CD14-positive monocyte (primary cell): ENCODE measurements at regions not wholly inside any gene's neighbourhood (a gene's known extent, or its start where the extent isn't known, plus 50 kb on each side); places are given as distances from the start of the nearest gene placed in this dataset.

Source experiments
- DNase-seq, 3 donors: peaks; one replicate each; pipeline ENCODE4 v3.0.0-alpha.2; 2011 to 2022
- H2AFZ ChIP-seq: 2 replicates; pipeline ENCODE4 v1.6.0; 2012; ENCODE audit warnings: mild to moderate bottlenecking, low read depth, low read length, inconsistent platforms; ENCODE audit not compliant: insufficient read depth, poor library complexity, severe bottlenecking
- H3K27ac ChIP-seq, 2 donors: 1 replicate in 1 of 2; 2 replicates in 1 of 2; pipeline ENCODE4 v1.5.1; 2012 to 2013; ENCODE audit warnings: low read length in 2 of 2, control low read depth in 1 of 2, inconsistent platforms in 1 of 2, low read depth in 1 of 2, mild to moderate bottlenecking in 1 of 2
- H3K27me3 ChIP-seq, 2 donors: one replicate each; pipeline versions ENCODE4 v1.6.0 to v1.6.1; 2011 to 2013; ENCODE audit warnings: low read length in 2 of 2; ENCODE audit not compliant: control insufficient read depth in 2 of 2, insufficient read depth in 2 of 2
- H3K36me3 ChIP-seq, 2 donors: replicated peaks in 1 of 2; 1 replicate in 1 of 2; 2 replicates in 1 of 2; pipeline versions ENCODE4 v1.5.1 to v1.6.1; 2012 to 2013; ENCODE audit warnings: low read length in 2 of 2, control low read depth in 1 of 2, inconsistent platforms in 1 of 2, mild to moderate bottlenecking in 1 of 2; ENCODE audit not compliant: insufficient read depth in 2 of 2, control insufficient read depth in 1 of 2
- H3K4me1 ChIP-seq, 2 donors: 1 replicate in 1 of 2; 2 replicates in 1 of 2; pipeline versions ENCODE4 v1.5.1 to v1.6.1; 2012 to 2013; ENCODE audit warnings: low read length in 2 of 2, control low read depth in 1 of 2, inconsistent platforms in 1 of 2, mild to moderate bottlenecking in 1 of 2, moderate library complexity in 1 of 2; ENCODE audit not compliant: insufficient read depth in 2 of 2, control insufficient read depth in 1 of 2
- H3K4me2 ChIP-seq: replicated peaks from 2 replicates; pipeline ENCODE3; 2012; ENCODE audit warnings: low read length, moderate library complexity, mild to moderate bottlenecking; ENCODE audit not compliant: poor library complexity, severe bottlenecking; ENCODE audit errors: extremely low read depth
- H3K4me3 ChIP-seq, 3 experiments: fragments of 200-600 bp in 1 of 3; sonication (generic) in 1 of 3; replicated peaks in 1 of 3; 1 replicate in 2 of 3; 2 replicates in 1 of 3; pipeline ENCODE4 v1.5.1; 2011 to 2013; ENCODE audit warnings: low read length in 3 of 3, mild to moderate bottlenecking in 3 of 3, control low read depth in 2 of 3, low read depth in 2 of 3, inconsistent platforms in 1 of 3, moderate library complexity in 1 of 3
- H3K79me2 ChIP-seq: 2 replicates; pipeline ENCODE4 v1.6.0; 2012; ENCODE audit warnings: mild to moderate bottlenecking, control low read depth, inconsistent platforms, low read length, moderate library complexity; ENCODE audit not compliant: insufficient read depth
- H3K9ac ChIP-seq: 2 replicates; pipeline ENCODE4 v1.6.0; 2017; ENCODE audit warnings: low read length, mild to moderate bottlenecking; ENCODE audit not compliant: insufficient read depth, poor library complexity, severe bottlenecking
- H3K9me3 ChIP-seq, 2 donors: replicated peaks in 1 of 2; 1 replicate in 1 of 2; 2 replicates in 1 of 2; pipeline versions ENCODE4 v1.5.1 to v1.6.1; 2012 to 2013; ENCODE audit warnings: low read length in 2 of 2, control low read depth in 1 of 2; ENCODE audit not compliant: control insufficient read depth in 1 of 2, insufficient read depth in 1 of 2
- H4K20me1 ChIP-seq: 2 replicates; pipeline ENCODE4 v1.6.0; 2012; ENCODE audit warnings: mild to moderate bottlenecking, low read length, control low read depth, moderate library complexity; ENCODE audit not compliant: insufficient read depth
- H3K27ac Mint-ChIP-seq, 7 donors: one replicate each; pipeline ENCODE4 v1.8.0; 2020; ENCODE audit warnings: mild to moderate bottlenecking in 7 of 7, mixed read lengths in 7 of 7, moderate library complexity in 6 of 7, inconsistent platforms in 2 of 7
- H3K27me3 Mint-ChIP-seq, 3 donors: one replicate each; pipeline ENCODE4 v1.8.0; 2021 to 2022; ENCODE audit warnings: low read depth in 3 of 3, mild to moderate bottlenecking in 3 of 3, mixed read lengths in 3 of 3, moderate library complexity in 3 of 3, inconsistent platforms in 1 of 3
- H3K36me3 Mint-ChIP-seq, 2 donors: one replicate each; pipeline ENCODE4 v1.8.0; 2020; ENCODE audit warnings: mixed read lengths in 2 of 2, inconsistent platforms in 1 of 2, mild to moderate bottlenecking in 1 of 2
- H3K4me1 Mint-ChIP-seq: one replicate; pipeline ENCODE4 v1.8.0; 2020; ENCODE audit warnings: mild to moderate bottlenecking, mixed read lengths
- H3K4me3 Mint-ChIP-seq, 2 donors: one replicate each; pipeline ENCODE4 v1.8.0; 2020; ENCODE audit warnings: mild to moderate bottlenecking in 2 of 2, mixed read lengths in 2 of 2, moderate library complexity in 1 of 2
- H3K9me3 Mint-ChIP-seq, 7 donors: one replicate each; pipeline ENCODE4 v1.8.0; 2020 to 2022; ENCODE audit warnings: mixed read lengths in 7 of 7, mild to moderate bottlenecking in 6 of 7, moderate library complexity in 6 of 7, inconsistent platforms in 2 of 7
- CTCF ChIP-seq: fragments of 200-600 bp; IDR thresholded peaks from one replicate; pipeline ENCODE4 v1.8.0; 2022; ENCODE audit warnings: antibody characterized with exemption, mild to moderate bottlenecking
- WGBS: methylation state at CpG from one replicate; pipeline ENCODE4 v1.1.5; 2013; ENCODE audit warnings: missing lambda C conversion rate; ENCODE audit not compliant: insufficient coverage; 5-methylcytosine and 5-hydroxymethylcytosine counted together
- intact Hi-C, 2 donors: fragments of 100-400 bp; cut with micrococcal nuclease; formaldehyde crosslinking; loops; one replicate each; pipeline versions ENCODE4 v1.15.0 to v1.15.1; 2023

- no peak overlapping the region for H3K9ac ChIP-seq
- no peak for DNase-seq
- no peaks in the 10 kb centered on the region for H4K20me1 ChIP-seq
- no peaks in the 10 kb centered on the region for H3K9me3 ChIP-seq
- no peak overlapping the region for H3K4me3 Mint-ChIP-seq
- H3K9me3 Mint-ChIP-seq: peaks cover 0 to 13% (median 2%) of the 10 kb centered on the region in 7 donors
- no peak overlapping the region for H3K27ac Mint-ChIP-seq
- TF ChIP-seq CTCF: no peak
- H3K27ac ChIP-seq: no peak overlapping the region
- no peak overlapping the region for H2AFZ ChIP-seq
- no peaks in the 10 kb centered on the region for H3K79me2 ChIP-seq
- H3K4me1 Mint-ChIP-seq: no peaks in the 10 kb centered on the region
- no peak overlapping the region for H3K4me3 ChIP-seq
- H3K36me3 ChIP-seq: no peaks in the 10 kb centered on the region
- H3K4me2 ChIP-seq: no peak overlapping the region
- intact Hi-C loops: no loop called here
- H3K27me3 ChIP-seq: no peaks in the 10 kb centered on the region
- WGBS: 87% methylated on average over 14 of the region's 21 CpGs
- no peaks in the 10 kb centered on the region for H3K4me1 ChIP-seq
- peaks cover 0 to 2% (median 0%) of the 10 kb centered on the region in 3 donors for H3K27me3 Mint-ChIP-seq
- H3K36me3 Mint-ChIP-seq: no peaks in the 10 kb centered on the region
Measured at GRCh38 chr11:134978388-134979088, 566.5 kb upstream of the B3GAT1 start.

- Histone ChIP-seq H2AFZ (no peak overlapping the region), H3K9me3 (no peaks in the 10 kb centered on the region), H3K9ac (no peak overlapping the region), H4K20me1 (no peaks in the 10 kb centered on the region), H3K36me3 (no peaks in the 10 kb centered on the region), H3K4me3 (no peak overlapping the region), H3K4me1 (no peaks in the 10 kb centered on the region), H3K4me2 (no peak overlapping the region), H3K27me3 (no peaks in the 10 kb centered on the region), H3K79me2 (no peaks in the 10 kb centered on the region), H3K27ac (no peak overlapping the region)
- H3K4me3 Mint-ChIP-seq: no peak overlapping the region
- H3K27me3 Mint-ChIP-seq: peaks cover 0 to 2% (median 0%) of the 10 kb centered on the region in 3 donors
- H3K27ac Mint-ChIP-seq: no peak overlapping the region
- no peaks in the 10 kb centered on the region for H3K4me1 Mint-ChIP-seq
- intact Hi-C loops: no loop called here
- no peaks in the 10 kb centered on the region for H3K36me3 Mint-ChIP-seq
- peaks cover 0 to 13% (median 4%) of the 10 kb centered on the region in 7 donors for H3K9me3 Mint-ChIP-seq
- 90% methylated on average over 6 of the region's 7 CpGs for WGBS
- DNase-seq: no peak
- TF ChIP-seq CTCF: no peak
Measured at GRCh38 chr11:134976551-134976950, 564.5 kb upstream of the B3GAT1 start.
